ENCODE measurements at regions not wholly inside any gene's neighbourhood (a gene's known extent, or its start where the extent isn't known, plus 50 kb on each side); places are given as distances from the start of the nearest gene placed in this dataset.

DNA sequence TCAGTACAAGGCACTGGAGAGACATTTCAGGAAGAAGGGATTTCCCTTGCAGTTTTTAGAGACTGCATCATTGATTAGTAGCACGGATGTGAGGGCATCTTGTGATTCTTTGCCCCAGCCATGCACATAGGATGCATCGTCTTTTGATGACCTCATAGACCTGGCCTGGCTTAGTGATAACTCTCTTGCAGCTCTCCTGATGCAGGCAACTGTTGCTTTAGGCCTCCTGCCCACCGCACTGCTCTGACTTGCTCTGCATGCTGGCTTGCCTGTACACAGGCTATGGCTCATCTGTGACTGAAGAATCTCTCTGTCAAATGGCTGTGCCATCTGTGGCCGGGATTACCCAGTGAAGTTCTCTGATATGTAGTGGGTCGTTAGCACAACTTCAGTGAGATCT is 207.7 kb upstream of the PTCHD4 start:
- TF ChIP-seq YY1 (IDR thresholded peaks at IDR 0.05; ENCODE audit: insufficient read depth, insufficient read length) (no peak), ZNF274 (IDR thresholded peaks at IDR 0.05; ENCODE audit: low read depth, low read length) (no peak)

All from NT2/D1 (cell line).